ENCODE measurements at regions not wholly inside any gene's neighbourhood (a gene's known extent, or its start where the extent isn't known, plus 50 kb on each side); places are given as distances from the start of the nearest gene placed in this dataset.

DNA sequence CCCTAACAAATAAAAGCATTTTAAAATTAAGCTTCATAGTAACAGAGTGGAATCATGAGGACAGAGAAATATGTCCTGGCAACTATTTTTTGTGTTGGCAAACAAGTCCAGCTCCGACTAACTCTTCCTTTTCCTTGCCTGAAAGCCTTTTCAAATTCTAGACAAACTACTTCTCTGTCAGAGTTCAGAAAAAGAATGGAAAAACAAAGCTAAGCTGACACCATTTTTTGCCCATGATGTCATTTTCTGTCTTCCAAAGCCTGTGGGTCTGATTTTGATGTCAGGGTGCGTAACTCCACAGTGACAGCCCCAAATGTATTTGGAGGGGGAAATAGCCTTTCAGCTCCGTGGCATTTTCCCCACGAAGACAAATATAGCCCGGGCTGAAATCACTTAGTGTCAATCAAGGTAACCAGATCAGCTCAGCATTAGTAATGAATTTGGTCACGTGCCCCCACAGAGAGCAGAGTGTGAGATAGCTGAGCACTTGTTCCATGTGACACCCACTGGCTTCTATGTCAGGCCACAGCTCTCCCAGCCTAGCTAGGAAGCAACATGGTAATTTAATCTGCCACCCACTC lies 233.0 kb upstream of the SIX2 start:
- no peak for DNase-seq (ENCODE audit: extremely low spot score)
- ChIA-PET CTCF (no interaction called here), POLR2A (interaction anchor here (1.1 kb wide), 1 partner anchor 17 kb away, joined by 3 read pairs; no protein-coding TSS in a partner anchor)
- TF ChIP-seq L3MBTL2 (conservative IDR thresholded peaks at IDR 0.05) (peak; percentile 21; the same call in 1 of the 2 replicates), SP1 (IDR thresholded peaks at IDR 0.05) (no peak)
- TF ChIP-seq, protein P1, sequence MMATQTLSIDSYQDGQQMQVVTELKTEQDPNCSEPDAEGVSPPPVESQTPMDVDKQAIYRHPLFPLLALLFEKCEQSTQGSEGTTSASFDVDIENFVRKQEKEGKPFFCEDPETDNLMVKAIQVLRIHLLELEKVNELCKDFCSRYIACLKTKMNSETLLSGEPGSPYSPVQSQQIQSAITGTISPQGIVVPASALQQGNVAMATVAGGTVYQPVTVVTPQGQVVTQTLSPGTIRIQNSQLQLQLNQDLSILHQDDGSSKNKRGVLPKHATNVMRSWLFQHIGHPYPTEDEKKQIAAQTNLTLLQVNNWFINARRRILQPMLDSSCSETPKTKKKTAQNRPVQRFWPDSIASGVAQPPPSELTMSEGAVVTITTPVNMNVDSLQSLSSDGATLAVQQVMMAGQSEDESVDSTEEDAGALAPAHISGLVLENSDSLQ (IDR thresholded peaks at IDR 0.05): peak; percentile 84

DNA sequence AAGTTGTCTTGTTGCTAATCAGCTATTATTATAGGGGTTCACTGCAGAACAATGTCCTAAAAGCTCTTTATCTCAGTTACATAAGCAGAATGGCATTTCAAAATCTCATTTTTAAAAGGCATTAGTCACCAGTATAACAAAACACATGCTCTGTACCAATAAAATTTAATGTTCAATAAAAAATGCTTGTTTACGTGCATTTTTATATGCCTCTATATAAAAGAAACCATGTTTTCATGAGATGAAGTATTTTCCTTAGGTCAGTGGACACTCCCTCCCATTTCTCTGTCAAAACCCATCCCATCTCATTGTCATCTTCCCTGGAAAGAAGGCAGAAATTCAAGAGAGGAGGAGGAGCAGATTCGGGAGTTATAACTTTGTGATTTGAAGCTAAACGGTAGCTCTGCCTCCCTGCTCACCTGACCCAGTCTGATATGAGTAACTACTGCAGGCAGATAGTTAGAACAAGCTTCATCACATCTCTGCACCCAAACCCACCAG lies 231.9 kb upstream of the SIX2 start:
- POLR2A ChIA-PET: no interaction called here
- no peak for DNase-seq (ENCODE audit: extremely low spot score)
- TF ChIP-seq, protein P1 (IDR thresholded peaks at IDR 0.05): no peak
- TF ChIP-seq CTBP1 (IDR thresholded peaks at IDR 0.05; ENCODE audit: borderline replicate concordance): peak; percentile 35; the same call in 1 of the 2 replicates
- CTCF ChIA-PET: no interaction called here

DNA sequence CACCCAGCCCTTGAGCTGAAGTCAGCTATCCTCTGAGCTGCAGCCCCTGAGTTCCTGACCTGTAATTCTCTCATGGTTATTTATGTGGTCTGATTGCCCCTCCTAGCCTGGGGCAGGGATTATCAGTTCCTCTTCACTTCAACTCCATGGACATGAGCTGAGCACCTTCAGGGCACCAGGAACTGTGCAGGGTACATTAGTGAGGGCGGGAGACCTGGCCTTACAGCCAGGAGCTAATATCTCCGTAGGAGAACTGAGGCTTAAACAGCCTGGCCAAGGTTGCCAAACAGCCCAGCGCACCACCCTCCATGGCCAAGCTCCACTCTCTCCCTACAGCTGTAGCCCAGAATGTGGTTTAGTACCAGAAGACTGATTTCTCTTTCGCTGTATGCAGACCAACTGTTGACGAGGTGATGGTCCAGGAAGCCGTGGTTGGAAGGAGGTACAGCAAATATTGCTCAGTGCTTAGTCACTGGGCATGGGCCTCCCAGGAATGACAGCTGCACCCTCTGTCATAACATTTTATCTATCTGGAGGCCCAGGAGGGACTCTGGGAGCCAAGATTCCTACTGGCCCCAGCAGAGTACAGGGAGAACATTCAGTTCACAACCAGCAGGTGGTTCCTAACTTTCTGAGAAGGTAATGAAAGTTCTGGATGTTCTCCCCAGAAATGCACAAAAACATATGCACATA lies 228.7 kb upstream of the SIX2 start:
- ChIA-PET CTCF (no interaction called here), POLR2A (no interaction called here)
- no peak for DNase-seq (ENCODE audit: extremely low spot score)
- TF ChIP-seq LEF1 (IDR thresholded peaks at IDR 0.05; ENCODE audit: borderline replicate concordance): no peak
- TF ChIP-seq ARNT (IDR thresholded peaks at IDR 0.05): no peak
- TF ChIP-seq FOXK2 (IDR thresholded peaks at IDR 0.05): no peak
- TF ChIP-seq NFRKB (IDR thresholded peaks at IDR 0.05): no peak

DNA sequence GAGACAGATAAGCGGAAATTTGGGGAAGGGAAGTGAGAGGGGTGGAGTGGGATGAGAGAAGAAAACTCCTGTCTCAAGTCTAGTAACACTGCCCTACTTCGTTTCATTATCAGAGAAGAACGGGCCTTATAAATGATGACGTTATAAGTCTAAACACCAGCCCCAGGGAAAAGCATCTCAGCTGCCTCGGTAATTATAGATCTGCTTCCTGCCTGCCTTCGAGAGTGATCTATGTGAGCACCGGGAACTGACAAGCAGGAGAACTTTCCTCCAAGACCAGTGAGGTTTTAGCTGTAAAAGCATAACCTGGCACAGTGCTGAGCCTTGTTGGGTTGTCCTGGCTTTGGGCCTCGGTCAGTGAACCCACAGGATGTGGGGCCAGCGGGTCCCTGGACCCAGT lies 227.9 kb upstream of the SIX2 start:
- ChIA-PET POLR2A (no interaction called here), CTCF (no interaction called here)
- TF ChIP-seq ELF4 (IDR thresholded peaks at IDR 0.05): no peak
- no peak for TF ChIP-seq HDGF (IDR thresholded peaks at IDR 0.05; ENCODE audit: borderline replicate concordance)
- TF ChIP-seq SUZ12 (IDR thresholded peaks at IDR 0.05): no peak
- TF ChIP-seq BHLHE40 (IDR thresholded peaks at IDR 0.05; ENCODE audit: borderline replicate concordance): no peak
- no peak for TF ChIP-seq FOXA1 (IDR thresholded peaks at IDR 0.05)
- no peak for TF ChIP-seq ARNT (IDR thresholded peaks at IDR 0.05)
- TF ChIP-seq NFRKB (IDR thresholded peaks at IDR 0.05): no peak
- no peak for TF ChIP-seq FOXK2 (IDR thresholded peaks at IDR 0.05)
- TF ChIP-seq CTBP1 (IDR thresholded peaks at IDR 0.05; ENCODE audit: borderline replicate concordance): no peak
- no peak for TF ChIP-seq ZNF384 (IDR thresholded peaks at IDR 0.05)
- no peak for TF ChIP-seq FOXM1 (IDR thresholded peaks at IDR 0.05; ENCODE audit: borderline replicate concordance)
- TF ChIP-seq L3MBTL2 (conservative IDR thresholded peaks at IDR 0.05): no peak
- TF ChIP-seq LEF1 (IDR thresholded peaks at IDR 0.05; ENCODE audit: borderline replicate concordance): no peak
- TF ChIP-seq, protein P1 (IDR thresholded peaks at IDR 0.05): no peak
- DNase-seq (ENCODE audit: extremely low spot score): no peak

DNA sequence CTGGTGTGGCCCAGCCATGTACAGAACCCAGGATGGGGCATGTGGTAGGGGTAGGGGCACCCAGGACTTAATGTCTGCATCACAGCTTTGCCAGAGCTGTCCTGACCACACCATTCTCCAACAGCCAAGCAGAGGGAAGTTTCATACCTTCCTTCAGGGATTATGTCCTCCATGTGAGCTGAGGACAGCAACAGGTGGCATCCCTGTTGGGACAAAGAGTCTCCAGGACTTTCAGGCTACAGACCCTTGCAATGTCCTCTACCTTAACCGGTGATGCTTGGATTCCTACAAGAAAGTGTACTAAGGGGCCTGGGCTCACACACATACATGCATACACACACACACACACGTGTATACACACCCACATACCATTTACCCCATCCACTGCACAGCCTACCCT lies 227.0 kb upstream of the SIX2 start:
- CTCF ChIA-PET: interaction anchor here (0.6 kb wide), 1 partner anchor 169 kb away, joined by 3 read pairs; no protein-coding TSS in a partner anchor

GRCh38 chr2:45233301-45233700 lies 224.0 kb upstream of the SIX2 start:
- POLR2A ChIA-PET: no interaction called here
- DNase-seq (ENCODE audit: extremely low spot score): no peak
- CTCF ChIA-PET: no interaction called here
- TF ChIP-seq ELF4 (IDR thresholded peaks at IDR 0.05): no peak
- TF ChIP-seq L3MBTL2 (conservative IDR thresholded peaks at IDR 0.05): no peak
- no peak for TF ChIP-seq LEF1 (IDR thresholded peaks at IDR 0.05; ENCODE audit: borderline replicate concordance)
- TF ChIP-seq ARNT (IDR thresholded peaks at IDR 0.05): no peak
- TF ChIP-seq ZNF384 (IDR thresholded peaks at IDR 0.05): no peak
- TF ChIP-seq SUZ12 (IDR thresholded peaks at IDR 0.05): no peak
- TF ChIP-seq HDGF (IDR thresholded peaks at IDR 0.05; ENCODE audit: borderline replicate concordance): no peak
- no peak for TF ChIP-seq CTBP1 (IDR thresholded peaks at IDR 0.05; ENCODE audit: borderline replicate concordance)
- TF ChIP-seq FOXK2 (IDR thresholded peaks at IDR 0.05): no peak
- no peak for TF ChIP-seq TARDBP (IDR thresholded peaks at IDR 0.05)
- no peak for TF ChIP-seq BHLHE40 (IDR thresholded peaks at IDR 0.05; ENCODE audit: borderline replicate concordance)
- TF ChIP-seq SP1 (IDR thresholded peaks at IDR 0.05): no peak
- TF ChIP-seq NFRKB (IDR thresholded peaks at IDR 0.05): no peak
- TF ChIP-seq, protein P1 (IDR thresholded peaks at IDR 0.05): no peak
- no peak for TF ChIP-seq FOXA1 (IDR thresholded peaks at IDR 0.05)
- TF ChIP-seq FOXM1 (IDR thresholded peaks at IDR 0.05; ENCODE audit: borderline replicate concordance): no peak

More for the DNA sequence above, 227.0 kb upstream of the SIX2 start:
- TF ChIP-seq ARNT (IDR thresholded peaks at IDR 0.05) (no peak), SP1 (IDR thresholded peaks at IDR 0.05) (no peak), LEF1 (IDR thresholded peaks at IDR 0.05; ENCODE audit: borderline replicate concordance) (no peak), SUZ12 (IDR thresholded peaks at IDR 0.05) (no peak), FOXK2 (IDR thresholded peaks at IDR 0.05) (no peak), HDGF (IDR thresholded peaks at IDR 0.05; ENCODE audit: borderline replicate concordance) (no peak)
- POLR2A ChIA-PET: no interaction called here
- no peak for DNase-seq (ENCODE audit: extremely low spot score)
